Panc1 (cell line): ENCODE measurements at regions not wholly inside any gene's neighbourhood (a gene's known extent, or its start where the extent isn't known, plus 50 kb on each side); places are given as distances from the start of the nearest gene placed in this dataset.

Experiments used
- ATAC-seq: fragments of 200-7000 bp; cut with Tn5 transposase; 2 replicates; pipeline ENCODE4 v1.9.1; 2020; ENCODE audit warnings: mild to moderate bottlenecking, moderate library complexity
- BruUV-seq: library from RNA; stranded (reverse); fragments of 400-500 nt; replicated peaks from 2 replicates; lab custom pipeline; 2021; lab: Mats Ljungman, UMichigan
- CTCF ChIA-PET: fragments of 300-600 bp; sonication (Branson Sonifier 250); formaldehyde crosslinking; loops from one replicate; lab custom pipeline; 2022; ENCODE audit warnings: antibody characterized with exemption; lab: Charles Lee
- POLR2A ChIA-PET: fragments of 300-600 bp; sonication (Branson Sonifier 250); formaldehyde crosslinking; loops from one replicate; lab custom pipeline; 2022; ENCODE audit warnings: antibody characterized with exemption; lab: Charles Lee
- DNase-seq: peaks from one replicate; pipeline ENCODE4 v3.0.0-alpha.2; 2010; ENCODE audit warnings: low read depth, low spot score
- H3K27ac ChIP-seq: 2 replicates; pipeline ENCODE4 v1.5.1; 2011; ENCODE audit warnings: mild to moderate bottlenecking, low read length, inconsistent platforms
- H3K27me3 ChIP-seq: fragments of 200-500 bp; sonication (Bioruptor generic); 2 replicates; pipeline ENCODE4 v1.6.0; 2014; ENCODE audit warnings: low read length, inconsistent platforms; ENCODE audit not compliant: control insufficient read depth, insufficient read depth
- H3K36me3 ChIP-seq: fragments of 200-500 bp; sonication (Bioruptor generic); 2 replicates; pipeline ENCODE4 v1.5.1; 2014; ENCODE audit warnings: inconsistent platforms, mild to moderate bottlenecking, low read length, moderate library complexity; ENCODE audit not compliant: control insufficient read depth, insufficient read depth
- H3K4me1 ChIP-seq: 2 replicates; pipeline ENCODE4 v1.5.1; 2011; ENCODE audit warnings: inconsistent platforms, mild to moderate bottlenecking, low read length, moderate library complexity; ENCODE audit not compliant: control insufficient read depth, insufficient read depth
- H3K4me3 ChIP-seq, 2 experiments: 2 replicates each; pipeline ENCODE4 v1.5.1; 2011 to 2012; ENCODE audit warnings: low read depth in 2 of 2, low read length in 2 of 2, mild to moderate bottlenecking in 2 of 2, inconsistent platforms in 1 of 2, moderate library complexity in 1 of 2
- H3K9me3 ChIP-seq: fragments of 200-500 bp; sonication (Bioruptor generic); 2 replicates; pipeline ENCODE4 v1.5.1; 2014; ENCODE audit warnings: low read depth, mild to moderate bottlenecking, inconsistent platforms, low read length, moderate library complexity; ENCODE audit not compliant: control insufficient read depth, insufficient read depth
- POLR2AphosphoS5 ChIP-seq: IDR thresholded peaks from 2 replicates; pipeline ENCODE4 v1.6.1; 2012; ENCODE audit warnings: mild to moderate bottlenecking, low read depth, low read length, moderate library complexity
- SIN3A ChIP-seq: IDR thresholded peaks from 2 replicates; pipeline ENCODE4 v1.6.1; 2012; ENCODE audit warnings: low read depth, mild to moderate bottlenecking, low read length, moderate library complexity, borderline replicate concordance; ENCODE audit not compliant: insufficient read depth
- TCF7L2 ChIP-seq: IDR thresholded peaks from 2 replicates; pipeline ENCODE4 v1.6.1; 2011; ENCODE audit warnings: mild to moderate bottlenecking, low read depth, low read length, inconsistent platforms
- in situ Hi-C: cut with HindIII; loops from 2 replicates; pipeline ENCODE4 v1.10.0; 2016; ENCODE audit warnings: low sequenced_read_pairs, low pct_unique_long_range_greater_than_20kb
- intact Hi-C: fragments of 100-400 bp; cut with micrococcal nuclease; formaldehyde crosslinking; loops from one replicate; pipeline ENCODE4 v1.10.0; 2022; ENCODE audit not compliant: unreplicated experiment
- TF ChIP-seq, protein P1 (sequence below): fragments of 450-650 bp; IDR thresholded peaks from 2 replicates; pipeline ENCODE4 v1.5.1; 2017; ENCODE audit warnings: mild to moderate bottlenecking
- TF ChIP-seq, protein P2 (sequence below), 2 experiments: IDR thresholded peaks; 2 replicates each; pipeline ENCODE4 v1.6.1; 2011 to 2012; ENCODE audit warnings: low read depth in 2 of 2, control low read depth in 1 of 2, low read length in 1 of 2, mild to moderate bottlenecking in 1 of 2, moderate library complexity in 1 of 2; ENCODE audit not compliant: insufficient read depth in 1 of 2

DNA sequence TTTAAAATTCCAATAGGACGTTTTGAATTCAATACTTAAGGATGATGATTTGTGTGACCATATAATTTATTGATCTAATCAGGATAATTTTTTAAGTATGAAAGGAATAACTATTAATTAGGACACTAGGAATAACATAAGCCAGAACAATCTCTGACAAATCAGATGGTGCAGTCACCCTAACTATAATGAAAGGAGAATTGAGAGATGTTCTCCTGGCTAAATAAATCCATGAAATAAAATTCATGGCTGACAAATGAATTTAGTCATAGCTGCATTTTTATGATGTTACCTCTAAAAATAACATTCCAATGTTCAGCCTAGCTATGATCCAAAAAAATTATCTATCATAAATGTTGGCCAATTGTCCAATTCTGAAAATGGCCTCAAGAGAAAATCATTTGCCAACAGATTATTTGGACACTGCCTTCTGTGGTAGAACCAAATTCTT lies 190.6 kb upstream of the NEIL3 start:
- no peak for ATAC-seq
- in situ Hi-C loops (no loop called here), intact Hi-C loops (no loop called here)
- H3K36me3 ChIP-seq = no peaks in the 10 kb centered on the region
- no peaks in the 10 kb centered on the region for H3K27me3 ChIP-seq
- H3K4me3 ChIP-seq = no peak overlapping the region
- ChIA-PET CTCF (no interaction called here), POLR2A (no interaction called here)
- TF ChIP-seq, protein P1, sequence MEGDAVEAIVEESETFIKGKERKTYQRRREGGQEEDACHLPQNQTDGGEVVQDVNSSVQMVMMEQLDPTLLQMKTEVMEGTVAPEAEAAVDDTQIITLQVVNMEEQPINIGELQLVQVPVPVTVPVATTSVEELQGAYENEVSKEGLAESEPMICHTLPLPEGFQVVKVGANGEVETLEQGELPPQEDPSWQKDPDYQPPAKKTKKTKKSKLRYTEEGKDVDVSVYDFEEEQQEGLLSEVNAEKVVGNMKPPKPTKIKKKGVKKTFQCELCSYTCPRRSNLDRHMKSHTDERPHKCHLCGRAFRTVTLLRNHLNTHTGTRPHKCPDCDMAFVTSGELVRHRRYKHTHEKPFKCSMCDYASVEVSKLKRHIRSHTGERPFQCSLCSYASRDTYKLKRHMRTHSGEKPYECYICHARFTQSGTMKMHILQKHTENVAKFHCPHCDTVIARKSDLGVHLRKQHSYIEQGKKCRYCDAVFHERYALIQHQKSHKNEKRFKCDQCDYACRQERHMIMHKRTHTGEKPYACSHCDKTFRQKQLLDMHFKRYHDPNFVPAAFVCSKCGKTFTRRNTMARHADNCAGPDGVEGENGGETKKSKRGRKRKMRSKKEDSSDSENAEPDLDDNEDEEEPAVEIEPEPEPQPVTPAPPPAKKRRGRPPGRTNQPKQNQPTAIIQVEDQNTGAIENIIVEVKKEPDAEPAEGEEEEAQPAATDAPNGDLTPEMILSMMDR = no peak
- TF ChIP-seq, protein P2, sequence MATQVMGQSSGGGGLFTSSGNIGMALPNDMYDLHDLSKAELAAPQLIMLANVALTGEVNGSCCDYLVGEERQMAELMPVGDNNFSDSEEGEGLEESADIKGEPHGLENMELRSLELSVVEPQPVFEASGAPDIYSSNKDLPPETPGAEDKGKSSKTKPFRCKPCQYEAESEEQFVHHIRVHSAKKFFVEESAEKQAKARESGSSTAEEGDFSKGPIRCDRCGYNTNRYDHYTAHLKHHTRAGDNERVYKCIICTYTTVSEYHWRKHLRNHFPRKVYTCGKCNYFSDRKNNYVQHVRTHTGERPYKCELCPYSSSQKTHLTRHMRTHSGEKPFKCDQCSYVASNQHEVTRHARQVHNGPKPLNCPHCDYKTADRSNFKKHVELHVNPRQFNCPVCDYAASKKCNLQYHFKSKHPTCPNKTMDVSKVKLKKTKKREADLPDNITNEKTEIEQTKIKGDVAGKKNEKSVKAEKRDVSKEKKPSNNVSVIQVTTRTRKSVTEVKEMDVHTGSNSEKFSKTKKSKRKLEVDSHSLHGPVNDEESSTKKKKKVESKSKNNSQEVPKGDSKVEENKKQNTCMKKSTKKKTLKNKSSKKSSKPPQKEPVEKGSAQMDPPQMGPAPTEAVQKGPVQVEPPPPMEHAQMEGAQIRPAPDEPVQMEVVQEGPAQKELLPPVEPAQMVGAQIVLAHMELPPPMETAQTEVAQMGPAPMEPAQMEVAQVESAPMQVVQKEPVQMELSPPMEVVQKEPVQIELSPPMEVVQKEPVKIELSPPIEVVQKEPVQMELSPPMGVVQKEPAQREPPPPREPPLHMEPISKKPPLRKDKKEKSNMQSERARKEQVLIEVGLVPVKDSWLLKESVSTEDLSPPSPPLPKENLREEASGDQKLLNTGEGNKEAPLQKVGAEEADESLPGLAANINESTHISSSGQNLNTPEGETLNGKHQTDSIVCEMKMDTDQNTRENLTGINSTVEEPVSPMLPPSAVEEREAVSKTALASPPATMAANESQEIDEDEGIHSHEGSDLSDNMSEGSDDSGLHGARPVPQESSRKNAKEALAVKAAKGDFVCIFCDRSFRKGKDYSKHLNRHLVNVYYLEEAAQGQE (IDR thresholded peaks at IDR 0.05; ENCODE audit: insufficient read depth in 1 of 2, low read depth in 2 of 2, low read length in 1 of 2) = no peak
- TF ChIP-seq TCF7L2 (no peak), SIN3A (no peak), POLR2AphosphoS5 (no peak)
- DNase-seq = no peak
- H3K9me3 ChIP-seq = no peaks in the 10 kb centered on the region
- no TSS peak for BruUV-seq
- H3K27ac ChIP-seq = no peak overlapping the region
- no peaks in the 10 kb centered on the region for H3K4me1 ChIP-seq

GRCh38 chr4:177119691-177120090 lies 190.0 kb upstream of the NEIL3 start:
- no peaks in the 10 kb centered on the region for H3K27me3 ChIP-seq
- intact Hi-C loops (no loop called here), in situ Hi-C loops (no loop called here)
- H3K36me3 ChIP-seq = no peaks in the 10 kb centered on the region
- ChIA-PET CTCF (no interaction called here), POLR2A (no interaction called here)
- ATAC-seq (no peak), DNase-seq (no peak)
- no peak overlapping the region for H3K4me3 ChIP-seq
- no peak overlapping the region for H3K27ac ChIP-seq
- H3K4me1 ChIP-seq = no peaks in the 10 kb centered on the region
- TF ChIP-seq, protein P2 (IDR thresholded peaks at IDR 0.05; ENCODE audit: insufficient read depth in 1 of 2, low read depth in 2 of 2, low read length in 1 of 2) = no peak
- TF ChIP-seq, protein P1 = no peak
- no peak for TF ChIP-seq SIN3A
- no peak for TF ChIP-seq TCF7L2
- TF ChIP-seq POLR2AphosphoS5 = no peak
- no peaks in the 10 kb centered on the region for H3K9me3 ChIP-seq
- BruUV-seq = no TSS peak
